DND-41 (cell line): ENCODE measurements at regions not wholly inside any gene's neighbourhood (a gene's known extent, or its start where the extent isn't known, plus 50 kb on each side); places are given as distances from the start of the nearest gene placed in this dataset.

Source experiments
- EZH2 ChIP-seq: IDR thresholded peaks from 3 replicates; pipeline ENCODE4 v1.6.1; 2012; ENCODE audit warnings: borderline replicate concordance, low read depth, mild to moderate bottlenecking, moderate library complexity, low read length, inconsistent platforms; ENCODE audit not compliant: severe bottlenecking
- TF ChIP-seq, protein P1 (sequence below): IDR thresholded peaks from 2 replicates; pipeline ENCODE4 v1.5.1; 2012; ENCODE audit warnings: borderline replicate concordance, low read length, moderate library complexity, mild to moderate bottlenecking; ENCODE audit not compliant: poor library complexity, severe bottlenecking; ENCODE audit errors: extremely low read depth

DNA sequence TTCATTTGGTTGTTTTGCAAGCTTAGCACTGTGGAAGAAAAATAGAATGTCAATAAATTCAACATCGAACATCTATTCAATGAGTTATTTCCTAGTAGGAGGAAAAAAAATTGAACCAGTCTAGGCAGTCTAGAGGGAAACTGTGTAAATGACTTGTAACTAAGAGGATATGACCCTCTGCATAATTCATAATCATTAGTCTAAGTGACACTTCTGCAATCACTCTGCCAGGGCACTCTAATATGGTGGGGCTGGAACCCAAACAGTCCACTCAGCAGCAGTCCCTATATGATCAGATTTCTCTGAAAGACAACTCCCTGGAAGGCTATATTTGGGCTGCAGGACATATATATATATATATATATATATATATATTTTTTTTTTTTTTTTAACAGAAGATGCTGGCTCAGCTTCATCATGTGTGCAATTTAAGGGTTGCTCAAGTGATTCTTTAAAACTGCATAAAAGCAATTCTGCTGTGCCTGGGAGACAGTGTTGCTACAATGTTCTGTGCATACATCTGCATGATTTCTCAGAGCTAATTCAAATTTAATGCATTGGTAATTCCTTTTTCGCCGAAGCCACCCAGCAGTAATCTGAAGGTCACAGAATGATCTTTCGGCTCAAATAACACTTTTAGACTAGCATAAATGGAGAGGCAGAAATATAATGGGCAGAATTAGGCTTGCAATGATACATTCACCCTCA is 482.1 kb upstream of the ZNF608 start:
- TF ChIP-seq, protein P1, sequence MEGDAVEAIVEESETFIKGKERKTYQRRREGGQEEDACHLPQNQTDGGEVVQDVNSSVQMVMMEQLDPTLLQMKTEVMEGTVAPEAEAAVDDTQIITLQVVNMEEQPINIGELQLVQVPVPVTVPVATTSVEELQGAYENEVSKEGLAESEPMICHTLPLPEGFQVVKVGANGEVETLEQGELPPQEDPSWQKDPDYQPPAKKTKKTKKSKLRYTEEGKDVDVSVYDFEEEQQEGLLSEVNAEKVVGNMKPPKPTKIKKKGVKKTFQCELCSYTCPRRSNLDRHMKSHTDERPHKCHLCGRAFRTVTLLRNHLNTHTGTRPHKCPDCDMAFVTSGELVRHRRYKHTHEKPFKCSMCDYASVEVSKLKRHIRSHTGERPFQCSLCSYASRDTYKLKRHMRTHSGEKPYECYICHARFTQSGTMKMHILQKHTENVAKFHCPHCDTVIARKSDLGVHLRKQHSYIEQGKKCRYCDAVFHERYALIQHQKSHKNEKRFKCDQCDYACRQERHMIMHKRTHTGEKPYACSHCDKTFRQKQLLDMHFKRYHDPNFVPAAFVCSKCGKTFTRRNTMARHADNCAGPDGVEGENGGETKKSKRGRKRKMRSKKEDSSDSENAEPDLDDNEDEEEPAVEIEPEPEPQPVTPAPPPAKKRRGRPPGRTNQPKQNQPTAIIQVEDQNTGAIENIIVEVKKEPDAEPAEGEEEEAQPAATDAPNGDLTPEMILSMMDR, result no peak
- no peak for TF ChIP-seq EZH2
